ENCODE measurements at regions not wholly inside any gene's neighbourhood (a gene's known extent, or its start where the extent isn't known, plus 50 kb on each side); places are given as distances from the start of the nearest gene placed in this dataset.
"Not testable (repeated sequence)": the region's sequence is repeated elsewhere in the genome, so short reads cannot be mapped to it uniquely, and the experiment has no call there.

GRCh38 chr7:115349635-115350034 lies 427.7 kb downstream of the MDFIC start:
- no peak for DNase-seq

DNA sequence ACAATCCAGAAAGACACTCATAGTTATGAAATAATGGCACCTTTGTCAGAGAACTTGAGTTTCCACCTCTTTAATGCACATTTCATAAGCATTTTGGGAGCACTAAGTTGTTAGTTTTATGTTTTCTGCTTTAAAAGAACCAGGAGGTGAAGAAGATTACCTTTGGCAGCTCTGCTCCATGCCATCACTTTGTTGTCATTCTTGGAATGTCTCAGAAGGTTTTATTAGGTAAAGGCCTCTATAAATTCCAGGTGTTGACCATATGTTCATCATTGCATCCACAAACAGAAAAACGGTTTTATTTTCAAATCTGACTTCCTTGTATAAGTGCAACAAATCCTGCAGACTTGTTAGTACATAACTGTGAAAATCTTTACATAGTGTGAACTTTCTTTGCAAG lies 424.8 kb downstream of the MDFIC start:
- peak; percentile 11 for DNase-seq

DNA sequence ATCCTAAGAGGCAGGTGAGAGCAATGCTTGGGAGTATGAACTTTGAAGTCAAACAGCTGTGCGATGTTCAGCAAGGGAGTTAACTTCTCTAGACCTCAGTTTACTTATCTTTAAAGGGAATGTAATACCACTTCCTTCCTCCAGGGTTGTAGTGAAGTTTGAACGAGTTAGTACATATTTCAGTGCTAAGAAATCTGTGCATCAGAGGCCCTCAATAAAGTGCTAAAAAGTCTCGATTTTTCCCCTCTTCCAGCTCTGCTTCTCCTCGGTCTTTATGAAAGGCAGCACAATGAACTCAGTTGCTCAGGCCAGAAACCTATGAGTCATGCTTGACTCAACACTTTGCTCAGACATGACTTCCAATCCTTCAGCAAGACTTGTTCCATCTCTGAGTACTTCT lies 418.9 kb downstream of the MDFIC start:
- peak; percentile 90 for DNase-seq

- no peak for DNase-seq
Observed at GRCh38 chr7:115338016-115338415, 416.1 kb downstream of the MDFIC start.

DNA sequence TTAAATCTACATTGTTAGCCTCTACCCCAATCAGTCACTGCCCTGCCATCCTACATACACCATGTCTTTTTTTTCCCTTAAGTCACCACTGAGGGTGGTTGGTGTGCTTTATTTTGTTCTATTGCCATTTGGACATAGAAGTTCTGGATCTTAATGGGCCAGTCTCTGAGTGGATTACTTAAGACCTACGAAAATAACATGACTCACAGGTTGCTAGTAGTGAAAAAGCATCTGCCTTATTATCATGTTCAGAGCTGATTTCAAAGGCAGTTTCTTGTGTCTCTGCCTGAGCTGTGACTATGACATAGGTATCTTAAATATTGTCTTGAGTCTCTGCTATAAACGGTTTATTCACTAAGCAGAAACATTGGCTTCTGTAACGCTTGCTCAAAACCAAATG lies 410.8 kb downstream of the MDFIC start:
- DNase-seq, result no peak

DNA sequence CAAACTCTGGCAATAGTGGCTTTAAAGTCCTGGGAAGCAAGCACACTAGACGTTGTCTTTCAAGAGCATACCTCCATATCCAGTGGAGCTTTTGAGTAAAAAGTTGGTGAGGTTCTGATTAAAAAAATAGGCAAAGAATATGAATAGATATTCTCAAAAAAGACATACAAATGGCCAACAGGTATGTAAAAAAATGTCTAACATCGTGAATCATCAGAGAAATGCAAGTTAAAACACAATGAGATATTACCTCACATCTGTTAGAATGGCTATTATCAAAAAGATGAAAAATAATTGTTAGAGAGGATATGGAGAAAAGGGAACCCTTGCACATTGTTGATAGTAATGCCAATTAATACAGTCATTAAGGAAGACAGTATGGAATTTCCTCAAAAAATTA lies 407.1 kb downstream of the MDFIC start:
- DNase-seq, result no peak

GRCh38 chr7:115328018-115328417 lies 406.1 kb downstream of the MDFIC start:
- DNase-seq, result no peak

GRCh38 chr7:115327326-115327725 lies 405.4 kb downstream of the MDFIC start:
- no peak for DNase-seq

GRCh38 chr7:115319541-115319940 lies 397.6 kb downstream of the MDFIC start:
- no peak for DNase-seq

GRCh38 chr7:115310316-115310715 lies 388.4 kb downstream of the MDFIC start:
- DNase-seq, result not testable (repeated sequence)

- no peak for DNase-seq
Observed at GRCh38 chr7:115306586-115306985, 384.7 kb downstream of the MDFIC start.

DNA sequence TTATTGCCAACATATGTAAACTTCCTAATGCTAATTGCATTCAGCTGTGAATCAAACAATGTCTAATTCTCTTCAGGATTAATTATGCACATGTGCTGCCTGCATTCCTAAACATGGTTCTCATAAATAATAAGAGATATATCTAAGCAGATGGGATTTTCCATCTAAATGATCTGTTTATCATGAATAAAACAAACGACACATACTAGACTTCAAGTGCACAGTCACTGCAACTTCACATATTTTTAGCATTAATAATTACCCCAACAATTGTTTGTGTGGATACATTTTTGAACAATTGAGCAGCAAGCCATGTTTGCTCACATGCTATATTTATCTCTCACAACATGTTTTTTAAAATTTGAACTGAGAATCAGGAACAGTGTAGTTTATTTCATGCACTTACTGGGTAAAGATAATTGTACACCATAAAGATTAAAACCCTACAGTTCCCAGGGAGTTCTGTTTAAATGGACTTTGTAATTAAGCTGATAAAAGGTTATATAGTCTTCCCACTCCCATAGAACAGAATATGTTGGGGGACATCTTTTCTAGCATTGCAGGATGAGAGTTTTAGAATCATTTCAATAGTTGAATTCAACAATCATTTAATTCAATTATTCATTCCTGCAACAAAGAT lies 378.5 kb downstream of the MDFIC start:
- DNase-seq, result peak; percentile 73

- no peak for DNase-seq
Observed at GRCh38 chr7:115299397-115300037, 377.6 kb downstream of the MDFIC start.

DNA sequence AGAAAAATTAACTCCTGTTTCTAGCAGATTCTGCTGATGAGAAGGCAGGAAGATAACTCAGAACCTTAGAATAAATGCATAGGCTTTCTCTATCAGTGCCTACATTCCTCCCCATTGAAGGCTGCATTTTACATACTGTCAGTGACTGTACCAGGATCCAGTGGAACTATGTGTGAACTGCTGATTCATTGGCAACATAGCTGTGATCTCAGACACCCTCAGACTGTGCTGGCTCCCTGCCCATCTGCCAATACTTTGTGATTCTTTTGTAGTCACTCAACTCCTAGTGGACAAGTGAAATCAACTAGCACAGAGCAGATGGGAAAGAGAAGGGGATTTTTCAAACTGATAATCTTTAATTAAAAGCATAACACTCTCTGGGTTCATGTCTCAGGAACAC lies 375.8 kb downstream of the MDFIC start:
- peak; percentile 89 for DNase-seq

- peak; percentile 67 for DNase-seq
Observed at GRCh38 chr7:115293628-115294240, 371.8 kb downstream of the MDFIC start.

DNA sequence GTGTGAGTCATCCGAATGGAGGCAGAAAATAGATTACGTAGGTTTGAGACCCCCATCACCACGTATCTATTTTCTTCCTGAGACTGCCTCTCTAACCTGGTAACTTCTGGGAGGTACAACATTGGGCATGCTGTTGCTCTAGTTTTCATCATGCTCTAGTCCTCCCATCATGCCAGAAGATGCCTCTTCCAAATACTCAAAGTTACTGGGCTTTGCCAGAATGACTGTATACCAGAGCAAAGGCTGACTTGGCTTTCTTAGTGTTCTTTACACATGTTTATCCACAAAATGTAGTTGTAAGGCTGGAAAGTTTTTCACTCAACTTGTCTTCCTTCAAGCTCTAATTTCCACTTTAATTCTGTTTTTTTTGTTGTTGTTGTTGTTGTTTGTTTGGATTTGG lies 370.5 kb downstream of the MDFIC start:
- no peak for DNase-seq

- DNase-seq, result peak; percentile 50
Observed at GRCh38 chr7:115289971-115290370, 368.1 kb downstream of the MDFIC start.

GRCh38 chr7:115276791-115277190 lies 354.9 kb downstream of the MDFIC start:
- no peak for DNase-seq

GRCh38 chr7:115273855-115274254 lies 352.0 kb downstream of the MDFIC start:
- DNase-seq, result not testable (repeated sequence)

DNA sequence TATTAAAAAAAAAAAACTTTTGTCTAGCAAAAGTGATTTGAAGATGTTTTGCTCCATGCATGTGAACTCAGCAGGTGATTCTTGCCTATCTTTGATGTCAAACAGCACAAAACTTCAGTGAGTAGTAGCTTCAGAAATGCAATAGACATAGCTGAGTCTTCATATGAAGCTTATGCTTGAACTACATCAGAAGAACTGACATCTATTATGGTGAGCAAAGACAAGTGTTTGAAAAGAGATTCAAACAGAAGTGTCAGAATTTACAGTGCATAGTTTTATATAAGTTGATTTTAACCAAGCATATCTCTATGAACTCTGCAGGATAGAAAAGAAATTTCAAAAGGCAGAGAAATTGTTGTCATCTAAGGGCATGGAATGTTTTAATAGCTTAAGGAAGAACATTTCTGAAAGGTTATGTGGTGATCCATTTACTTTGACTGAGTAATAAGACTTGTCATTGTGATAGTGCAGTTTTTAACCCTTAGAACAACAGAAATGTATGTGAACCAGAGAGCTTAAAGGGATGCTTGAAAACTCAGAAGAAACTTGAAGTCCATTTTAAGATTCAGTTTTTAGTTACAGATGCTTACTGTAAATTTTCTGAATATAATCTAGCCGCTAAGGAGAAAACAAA lies 351.4 kb downstream of the MDFIC start:
- DNase-seq, result no peak

DNA sequence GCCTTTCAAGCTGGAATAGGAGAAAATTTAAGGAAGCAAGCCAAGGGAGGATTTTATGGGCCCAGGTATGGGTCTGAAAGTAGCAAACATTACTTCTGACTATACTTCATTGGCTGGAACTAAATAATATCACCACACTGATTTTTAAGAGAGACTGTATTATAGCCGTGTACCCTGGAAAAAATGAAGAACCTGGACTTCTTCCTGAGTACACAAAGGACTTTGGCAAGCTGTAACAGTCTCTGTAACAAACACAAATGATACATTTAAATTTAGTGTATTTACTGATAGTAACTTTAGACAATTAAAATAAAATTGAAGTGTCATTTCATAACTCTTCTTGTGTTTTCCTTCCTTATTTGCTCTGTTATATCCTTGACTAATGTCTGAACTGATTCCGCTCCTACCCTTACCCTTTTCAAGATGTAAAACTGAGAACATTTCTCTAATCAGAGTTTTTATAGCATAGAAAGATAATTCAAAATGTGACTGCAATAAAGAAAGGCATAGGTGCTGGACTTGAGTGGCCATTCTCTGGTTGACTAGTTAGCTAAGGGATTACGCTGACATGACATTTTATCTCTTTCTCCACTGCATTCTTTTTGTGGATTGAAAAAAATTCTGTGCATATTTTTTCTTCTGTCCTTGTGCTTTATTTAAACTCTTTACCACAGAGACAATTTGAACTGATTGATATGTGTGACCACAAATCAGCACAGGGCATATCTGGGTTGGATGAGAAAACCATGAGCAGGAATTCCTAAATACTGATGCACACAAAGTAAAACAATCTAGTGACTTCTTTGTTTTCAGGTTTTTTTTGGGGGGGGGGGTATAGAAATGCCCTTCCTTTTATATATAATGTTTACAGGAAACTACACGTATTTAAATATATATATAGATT lies 349.7 kb downstream of the MDFIC start:
- DNase-seq, result no peak

GRCh38 chr7:115269486-115269885 lies 347.6 kb downstream of the MDFIC start:
- DNase-seq, result no peak

GRCh38 chr7:115267503-115267902 lies 345.6 kb downstream of the MDFIC start:
- no peak for DNase-seq
